Kidney capillary endothelial cell (primary cell): ENCODE measurements at regions not wholly inside any gene's neighbourhood (a gene's known extent, or its start where the extent isn't known, plus 50 kb on each side); places are given as distances from the start of the nearest gene placed in this dataset.

Source experiments
- DNase-seq: peaks from one replicate; pipeline ENCODE4 v3.0.0-alpha.2; 2018; ENCODE audit warnings: low spot score

DNA sequence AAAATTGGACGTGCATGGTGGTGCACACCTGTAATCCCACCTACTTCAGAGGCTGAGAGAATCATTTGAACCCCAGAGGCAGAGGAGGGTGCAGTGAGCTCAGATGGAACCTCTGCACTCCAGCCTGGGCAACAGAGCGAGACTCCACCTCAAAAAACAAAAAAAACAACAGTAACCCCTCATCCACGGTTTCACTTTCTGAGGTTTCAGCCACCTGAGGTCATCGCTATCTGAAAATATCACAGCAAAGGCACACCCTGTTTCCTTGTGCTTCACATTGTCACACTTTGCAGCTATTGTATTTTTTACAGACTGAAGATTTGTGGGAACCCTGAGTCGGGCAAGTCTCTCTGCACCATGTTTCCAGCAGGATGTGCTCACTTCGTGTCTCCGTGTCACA, 54.1 kb upstream of the FOXQ1 start:
- DNase-seq = no peak

DNA sequence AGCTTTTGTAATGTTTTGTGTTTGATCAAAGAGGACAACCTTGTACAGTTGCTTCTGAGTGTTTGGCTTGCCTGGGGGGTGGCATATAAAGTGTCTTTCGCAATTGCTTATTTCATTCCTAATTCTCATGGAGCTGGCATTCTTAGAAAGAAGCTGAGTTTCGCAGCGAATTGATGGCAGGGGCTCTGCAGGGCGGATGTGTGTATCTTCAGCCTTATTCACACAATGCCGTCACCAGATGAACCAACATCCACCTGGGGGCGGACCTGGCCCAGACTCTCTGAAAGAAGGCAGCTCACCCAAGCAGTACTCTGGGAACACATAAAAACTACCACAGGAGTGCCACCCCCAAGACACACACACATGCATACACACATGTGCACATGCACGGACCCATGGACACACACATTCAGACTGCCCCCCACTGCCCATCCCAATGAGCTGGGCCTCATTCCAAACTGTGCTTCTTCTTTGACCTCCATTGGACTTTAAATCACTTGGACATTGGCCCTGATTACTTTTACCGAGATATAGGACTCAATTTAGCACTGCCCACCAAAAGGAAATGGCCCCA, 55.4 kb upstream of the FOXQ1 start:
- no peak for DNase-seq

DNA sequence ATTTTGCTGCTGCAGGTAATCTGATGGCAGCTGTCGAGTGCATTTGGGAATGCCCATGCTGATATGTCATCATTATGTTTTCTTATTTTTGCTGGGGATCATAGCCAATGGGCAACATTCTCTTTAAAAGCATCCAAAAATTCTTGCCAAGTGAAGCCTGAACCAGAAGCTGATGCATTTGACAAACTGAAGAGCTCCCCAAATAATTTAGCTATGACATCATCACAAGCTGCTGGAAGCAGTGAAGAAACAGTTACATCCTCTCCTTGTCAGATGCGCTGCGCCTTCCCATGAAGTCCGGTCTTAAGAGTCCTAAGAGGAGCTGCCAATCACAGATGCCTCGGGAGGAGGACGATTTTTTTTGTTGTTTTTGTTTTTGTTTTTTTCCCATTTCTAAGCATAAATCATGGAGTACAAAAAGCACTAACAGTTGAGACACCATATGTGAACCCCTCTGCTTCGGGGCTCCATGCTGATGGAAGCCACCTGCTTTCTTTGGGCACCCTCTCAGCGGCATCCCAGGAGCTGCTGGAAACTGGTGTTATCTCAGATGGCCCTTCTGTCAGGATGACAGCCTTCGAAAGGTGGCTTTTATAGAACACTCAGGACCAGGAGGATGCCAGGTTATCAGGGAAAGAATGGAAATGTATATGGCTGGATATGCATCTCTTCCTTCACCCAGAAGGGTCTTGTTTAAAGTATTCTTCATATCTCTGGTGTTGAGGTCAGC, 56.1 kb upstream of the FOXQ1 start:
- no peak for DNase-seq

DNA sequence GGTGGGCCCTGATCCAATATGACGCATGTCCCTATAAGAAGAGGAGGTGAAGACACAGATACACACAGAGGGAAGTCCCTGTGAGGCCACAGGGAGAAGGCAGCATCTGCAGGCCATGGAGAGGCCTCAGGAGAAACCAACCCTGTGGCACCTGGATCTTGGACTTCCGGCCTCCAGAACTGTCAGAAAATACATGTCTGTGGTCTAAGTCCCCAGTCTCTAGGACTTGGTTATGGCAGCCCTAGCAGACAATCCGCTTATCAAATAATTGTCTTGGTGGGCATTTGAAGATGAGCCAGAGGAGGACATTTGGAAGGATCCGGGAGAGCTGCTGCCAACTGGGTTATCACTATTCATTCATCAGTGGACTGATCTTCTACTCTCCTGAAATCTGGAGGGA, 57.6 kb upstream of the FOXQ1 start:
- no peak for DNase-seq

DNA sequence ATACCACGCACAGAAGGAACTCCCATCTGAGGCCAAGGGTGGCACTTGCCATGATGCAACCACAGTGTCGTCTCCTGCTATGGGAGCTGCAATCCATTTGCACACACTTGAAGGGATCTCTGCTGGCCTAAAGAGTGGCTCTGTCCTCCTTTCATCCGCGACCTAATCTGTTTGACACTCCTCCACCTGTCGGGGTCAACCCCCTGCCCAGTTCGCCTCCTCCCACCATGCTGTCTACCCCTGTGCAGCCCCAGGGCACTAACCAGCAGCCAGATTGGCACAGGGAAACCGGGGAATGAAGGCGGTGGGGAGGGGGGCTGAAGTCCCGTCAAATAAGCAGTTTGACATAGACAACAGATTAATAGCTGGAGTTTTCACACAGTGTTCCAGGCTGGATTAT, 58.1 kb upstream of the FOXQ1 start:
- DNase-seq = no peak

DNA sequence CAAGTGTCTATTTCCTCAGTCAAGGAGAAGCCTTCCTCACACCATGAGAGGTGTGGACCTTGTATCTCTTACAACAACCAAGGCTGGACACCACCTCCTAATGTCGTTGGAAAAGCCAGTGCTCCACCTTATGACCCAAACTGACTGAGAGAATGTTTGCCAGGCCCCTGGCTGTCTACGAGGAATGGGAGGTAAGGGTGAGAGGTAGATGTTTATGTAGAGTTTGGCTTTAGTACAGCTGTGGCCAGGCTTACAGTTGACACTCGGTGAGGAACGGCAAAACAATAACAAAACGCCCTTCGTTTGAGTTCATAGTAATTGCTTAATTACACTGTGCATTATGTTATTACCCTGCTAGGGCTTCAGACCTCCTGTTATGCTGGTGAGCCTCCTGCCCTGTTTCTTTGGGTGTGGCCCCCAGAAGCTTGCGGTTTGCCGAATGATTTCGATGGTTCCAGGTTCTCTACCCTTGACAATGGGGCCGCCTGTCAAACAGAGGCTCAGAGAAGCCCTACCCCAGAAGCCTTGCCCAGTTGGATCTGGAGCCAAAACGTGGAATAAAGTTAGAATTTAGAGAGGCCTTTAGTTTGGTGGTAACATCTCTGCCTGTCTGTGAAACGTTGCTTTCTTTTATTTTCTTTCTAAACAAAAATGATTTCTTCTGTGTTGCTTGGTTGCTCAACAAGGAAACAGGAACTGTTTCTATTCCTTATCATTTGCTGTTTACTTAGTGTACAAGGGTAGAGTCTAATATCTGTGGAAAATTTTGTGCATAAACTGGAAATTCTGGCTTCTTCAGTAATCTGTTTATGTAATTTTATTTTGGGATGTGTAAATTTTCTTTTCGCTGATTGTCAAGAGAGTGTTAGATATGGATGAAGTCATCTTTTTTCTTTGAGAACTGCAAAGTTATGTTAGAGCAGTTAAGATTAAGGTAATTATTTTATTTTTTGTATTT, 60.4 kb upstream of the FOXQ1 start:
- no peak for DNase-seq

DNA sequence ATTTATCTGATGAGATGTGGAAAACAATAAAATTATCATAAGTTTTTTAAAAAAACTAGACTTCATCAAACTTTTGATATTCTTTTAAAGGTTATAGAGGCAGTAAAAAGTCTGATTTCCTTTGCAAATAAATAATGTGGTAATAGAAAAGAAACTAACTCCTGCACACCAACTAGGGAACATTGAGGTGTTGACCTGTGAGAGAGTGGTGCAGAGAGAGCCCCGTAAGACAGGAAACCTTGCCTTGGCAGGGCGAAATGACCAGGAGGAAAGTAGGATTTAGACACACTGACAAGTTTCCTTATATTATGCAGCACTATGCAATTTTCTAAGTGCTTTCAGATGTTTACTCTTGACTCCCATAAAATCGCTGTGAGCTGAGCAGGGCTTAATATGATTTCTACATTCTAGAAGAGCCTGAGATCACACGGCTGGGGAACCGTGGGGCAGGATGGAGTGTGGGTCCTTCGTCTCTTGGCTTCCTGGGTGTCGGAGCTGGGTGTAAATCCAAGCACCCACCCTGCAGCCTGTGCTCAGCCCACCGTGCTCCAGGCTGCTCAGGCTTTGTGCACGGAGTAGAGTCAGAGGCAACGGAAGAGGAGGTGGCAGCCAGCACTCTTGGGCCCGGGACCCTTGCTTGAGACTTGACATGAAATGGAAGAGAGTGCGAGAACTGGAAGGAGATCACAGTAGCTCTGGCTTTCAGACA, 61.3 kb upstream of the FOXQ1 start:
- DNase-seq = no peak

DNA sequence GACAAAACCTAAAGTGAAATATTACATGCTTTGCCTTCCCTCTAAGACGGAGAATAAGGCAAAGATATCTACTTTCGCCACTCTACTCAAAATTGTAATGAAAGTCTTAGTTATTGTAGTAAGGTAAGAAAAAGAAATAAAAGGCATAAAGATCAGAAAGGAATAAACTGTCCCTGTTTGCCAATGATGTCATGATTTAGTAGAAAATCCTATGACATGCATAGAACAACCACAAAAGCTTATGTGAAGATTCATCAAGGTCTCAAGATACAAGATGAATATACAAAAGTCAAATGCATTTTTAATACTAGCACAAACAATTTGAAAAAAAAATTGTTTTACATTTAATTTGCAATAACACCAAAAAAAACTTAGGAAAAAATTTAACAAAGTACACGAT, 64.0 kb upstream of the FOXQ1 start:
- DNase-seq = no peak

DNA sequence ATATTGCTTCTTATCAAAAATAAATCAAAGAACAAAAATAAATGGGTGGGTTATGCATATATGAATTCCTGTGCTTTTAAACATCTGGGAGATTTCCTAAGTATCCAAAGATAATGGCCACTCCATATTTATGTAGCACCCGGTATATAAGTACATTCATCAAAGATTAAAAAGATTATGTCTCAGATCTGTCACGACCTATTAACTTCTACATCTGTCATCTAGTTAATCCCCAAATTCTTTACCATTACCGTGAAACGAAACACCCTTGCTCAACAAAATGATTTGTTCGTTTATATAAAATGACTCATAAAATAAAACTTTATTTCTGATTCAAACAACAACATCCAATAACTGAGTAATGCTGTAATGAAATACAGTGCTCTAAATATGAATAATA, 64.8 kb upstream of the FOXQ1 start:
- DNase-seq = no peak

DNA sequence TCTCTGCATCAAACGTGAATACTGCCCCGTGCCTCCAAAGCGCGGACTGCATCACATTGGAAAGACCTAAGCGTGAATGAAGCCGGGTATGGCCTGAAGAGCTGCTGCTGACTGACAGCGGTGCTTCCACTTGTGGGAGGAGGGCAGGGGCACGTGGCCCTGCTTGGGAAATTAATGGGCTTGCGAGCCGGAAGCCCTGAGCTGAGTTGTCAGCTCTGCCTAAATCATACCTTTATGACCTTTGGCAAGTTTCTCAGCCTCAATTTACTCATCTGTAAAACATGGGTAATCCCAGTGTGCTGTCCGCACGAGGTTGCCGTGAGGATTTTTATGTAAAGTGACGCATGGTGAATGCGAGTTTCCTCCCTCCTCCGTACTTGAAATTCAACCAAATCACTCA, 67.0 kb upstream of the FOXQ1 start:
- DNase-seq = no peak

DNA sequence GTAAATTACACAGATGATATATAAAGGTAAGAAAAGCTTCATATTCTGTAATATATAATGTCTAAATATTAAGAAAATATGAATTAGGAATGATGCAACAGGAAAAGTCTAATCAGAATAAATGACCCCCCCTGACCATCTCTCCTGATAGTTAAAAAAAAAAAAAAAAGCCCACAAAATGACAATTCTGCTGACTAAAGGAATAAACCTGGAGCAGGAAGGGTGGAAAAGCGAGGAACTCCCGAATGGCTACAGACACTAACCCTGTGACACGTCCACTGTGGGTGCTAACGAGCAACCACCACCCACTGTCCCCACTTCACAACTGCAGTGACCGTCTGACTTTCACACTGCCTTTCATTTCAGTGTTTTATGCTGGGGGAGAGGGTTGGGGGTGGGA, 67.6 kb upstream of the FOXQ1 start:
- no peak for DNase-seq

DNA sequence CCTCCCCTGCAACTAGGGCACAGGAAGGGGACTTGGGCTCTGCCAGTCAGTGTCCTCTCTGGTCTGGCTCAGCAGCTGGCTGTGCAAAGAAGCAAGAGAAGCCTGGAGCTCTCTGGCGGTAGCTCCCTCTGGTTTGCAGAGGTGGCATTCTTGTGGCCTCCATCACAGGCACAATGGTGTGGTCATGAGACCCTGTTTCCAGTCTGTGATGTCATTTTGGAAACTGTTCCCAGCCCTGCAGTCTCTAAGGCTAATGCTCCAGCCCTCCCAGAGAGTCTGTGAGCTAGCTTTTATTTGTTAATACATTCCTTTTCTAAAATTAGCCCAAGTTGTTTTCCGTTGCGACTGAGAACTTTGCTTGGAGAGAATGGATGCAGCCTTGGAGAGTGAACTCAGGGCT, 69.5 kb upstream of the FOXQ1 start:
- DNase-seq = no peak

DNA sequence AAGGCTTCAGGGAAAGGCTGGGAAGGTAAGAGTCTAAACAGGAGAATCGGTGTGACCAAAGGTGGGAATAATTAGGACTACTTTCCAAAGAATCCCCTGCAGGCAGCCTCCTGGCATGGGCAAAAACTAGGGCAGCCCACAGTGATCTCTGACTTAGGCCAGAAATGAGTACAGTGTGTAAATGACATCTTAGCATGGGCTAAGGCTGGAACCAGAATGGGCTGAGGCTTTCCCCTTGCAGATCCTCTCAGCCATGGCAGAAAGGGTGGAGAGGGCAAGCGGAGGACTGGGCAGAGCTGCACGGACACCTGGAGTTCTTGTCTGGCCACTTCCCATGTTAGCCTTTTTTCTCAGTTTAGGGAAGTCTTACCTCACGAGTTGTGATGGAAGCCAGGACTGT, 69.9 kb upstream of the FOXQ1 start:
- no peak for DNase-seq

DNA sequence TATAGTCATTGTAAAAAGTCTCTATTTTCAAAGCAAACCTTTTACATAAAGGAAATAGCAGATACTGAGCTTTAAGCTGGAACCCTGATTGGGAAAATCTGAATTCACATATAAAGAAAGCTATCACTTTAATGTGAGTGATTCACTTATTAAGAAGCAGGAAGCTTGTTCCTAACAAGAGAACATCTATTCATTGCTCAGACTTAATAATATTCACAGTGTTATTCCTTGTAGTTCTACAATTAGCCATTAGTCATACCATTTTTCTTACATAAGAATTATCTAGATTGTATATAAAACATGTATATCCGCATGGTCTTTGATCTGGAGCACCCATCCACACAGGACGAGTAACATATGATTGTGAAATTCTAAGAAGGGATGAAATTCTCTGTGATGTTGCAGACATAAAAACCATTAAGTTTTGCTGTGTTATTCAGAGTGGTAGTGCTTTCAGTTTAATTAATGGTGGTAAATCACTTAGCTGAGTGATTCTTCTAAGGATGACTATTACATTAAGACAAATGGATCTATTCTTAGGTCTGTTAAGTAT, 71.1 kb upstream of the FOXQ1 start:
- DNase-seq = peak; percentile 1

DNA sequence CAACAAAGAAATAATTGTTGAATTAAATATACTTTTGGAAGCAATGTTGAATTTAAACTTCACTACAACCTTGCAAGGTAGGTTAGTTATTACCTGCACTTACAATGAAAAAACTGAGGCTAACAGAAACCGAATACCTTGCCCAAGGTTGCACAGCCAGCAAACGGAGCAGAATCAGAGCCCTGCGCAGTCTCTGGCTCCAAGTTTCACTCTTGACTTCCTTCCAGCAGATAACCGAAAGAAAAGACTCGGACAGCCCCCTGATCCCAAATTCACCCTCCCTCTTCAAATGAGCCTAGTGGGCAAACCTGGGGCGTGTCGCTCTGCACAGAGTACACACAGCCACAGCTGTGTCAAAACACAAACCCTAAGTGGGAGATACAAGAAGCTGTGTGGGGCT, 72.1 kb upstream of the FOXQ1 start:
- DNase-seq = no peak

DNA sequence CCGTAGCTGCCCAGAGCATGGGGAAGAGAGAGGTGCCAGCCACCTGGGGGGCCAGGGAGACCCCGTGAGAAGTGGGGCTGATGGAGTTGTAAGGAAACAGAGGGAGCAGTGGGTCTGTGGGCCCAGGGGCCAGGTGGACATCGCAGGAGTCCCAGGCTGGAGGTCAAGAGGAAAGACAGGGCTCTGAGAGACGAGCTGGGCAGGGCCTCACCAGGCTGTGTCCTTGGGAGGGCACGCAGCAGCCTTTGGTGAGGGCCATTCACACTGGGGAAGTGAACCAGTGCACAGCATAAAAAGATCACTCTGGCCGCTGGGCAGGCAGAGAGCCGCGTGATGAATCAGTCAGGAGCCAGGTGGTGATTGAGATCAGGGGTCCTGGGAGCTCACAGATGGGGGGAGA, 73.9 kb upstream of the FOXQ1 start:
- no peak for DNase-seq

DNA sequence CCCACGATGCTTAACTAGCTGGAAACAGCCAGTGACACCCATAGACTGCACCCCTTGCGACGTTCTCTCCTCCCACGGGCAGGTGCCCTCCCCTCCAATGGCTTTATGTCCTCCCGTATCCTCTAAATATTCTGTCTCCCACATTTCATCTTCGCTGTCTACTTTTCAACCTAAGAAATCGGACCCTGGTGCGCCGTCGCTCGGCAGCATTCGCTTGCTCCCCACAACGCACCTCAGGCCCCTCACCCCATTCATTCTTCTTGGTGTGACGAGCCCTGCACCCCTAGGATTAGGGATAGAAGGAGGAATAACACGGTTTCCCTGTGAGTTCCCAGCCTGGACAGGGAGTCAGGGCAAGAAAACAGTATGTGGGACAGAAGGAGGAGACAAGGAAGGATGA, 74.3 kb upstream of the FOXQ1 start:
- no peak for DNase-seq

DNA sequence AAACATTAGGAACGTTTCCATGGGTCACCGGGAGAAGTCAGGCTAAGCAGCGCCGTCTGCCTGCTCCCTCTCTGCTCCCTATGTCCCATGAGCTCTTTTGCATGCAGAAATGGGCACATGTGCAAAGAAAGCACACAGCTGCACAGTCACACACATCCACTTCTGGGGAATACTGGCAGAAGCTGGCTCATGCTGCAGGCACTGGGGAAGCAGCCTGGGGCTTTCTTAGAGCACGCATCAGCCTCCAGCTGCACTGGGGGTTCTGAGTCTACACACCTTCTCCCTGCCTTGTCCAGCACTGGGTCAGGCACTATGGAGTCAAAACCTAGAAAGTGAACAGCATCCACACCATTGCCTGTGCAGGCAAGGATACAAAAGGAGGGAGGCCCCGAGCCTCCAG, 76.1 kb upstream of the FOXQ1 start:
- DNase-seq = no peak

DNA sequence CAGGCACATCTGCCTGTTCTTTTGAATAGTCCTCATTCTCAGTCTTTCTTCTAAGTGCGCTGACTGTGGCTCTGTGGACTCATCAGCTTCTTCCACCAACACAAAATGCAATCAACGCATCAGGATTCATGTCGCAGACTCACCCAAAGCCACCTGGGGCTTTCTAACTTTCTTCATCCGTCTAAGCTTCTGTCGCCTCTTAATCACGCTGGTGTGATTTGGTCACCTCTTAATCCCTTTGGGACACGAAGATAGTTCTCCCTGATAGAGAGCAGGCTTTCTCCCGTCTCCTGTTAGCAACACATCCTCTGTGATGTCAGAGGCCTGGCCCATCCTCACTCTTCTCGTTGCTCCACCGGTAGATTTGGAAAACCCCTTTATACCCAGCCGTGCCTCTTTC, 78.0 kb upstream of the FOXQ1 start:
- DNase-seq = no peak

DNA sequence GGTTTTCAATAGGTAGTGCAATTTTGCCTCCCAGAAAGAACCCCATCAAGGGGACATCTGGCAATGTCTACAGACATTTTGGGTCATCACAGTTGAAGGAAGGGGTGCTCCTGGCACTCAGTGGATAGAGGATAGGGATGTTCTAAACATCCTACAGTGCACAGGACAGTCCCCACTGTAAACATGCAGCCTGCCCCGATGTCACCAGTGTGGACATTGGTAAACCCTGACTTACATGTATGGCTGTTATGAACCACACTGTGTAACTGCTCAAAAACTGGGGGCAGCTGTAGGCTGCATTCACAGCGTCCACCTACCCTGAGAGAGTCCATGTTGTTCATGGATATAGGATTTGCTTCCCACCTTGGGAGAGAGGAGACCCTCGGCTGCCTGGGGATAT, 79.3 kb upstream of the FOXQ1 start:
- DNase-seq = no peak

DNA sequence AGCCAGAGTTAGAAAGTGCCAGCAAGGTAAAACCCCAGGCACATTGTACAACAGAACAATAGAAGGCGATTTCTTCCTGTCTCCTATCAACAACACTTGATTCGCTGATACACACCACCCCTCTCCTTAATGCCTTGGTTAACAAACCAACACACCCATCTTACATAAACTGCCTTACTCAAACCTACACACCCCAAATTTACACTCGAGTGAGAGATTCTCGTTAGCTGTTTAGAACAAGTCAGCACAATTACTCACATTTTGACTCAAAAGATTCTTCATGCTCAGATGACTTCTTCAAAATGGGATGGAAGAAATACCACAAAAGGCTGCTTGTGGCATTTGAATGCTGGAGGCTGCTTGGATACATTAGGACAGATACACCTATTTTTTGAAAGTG, 80.0 kb upstream of the FOXQ1 start:
- DNase-seq = no peak
